Body of pancreas (tissue), 4 donors: ENCODE measurements at regions not wholly inside any gene's neighbourhood (a gene's known extent, or its start where the extent isn't known, plus 50 kb on each side); places are given as distances from the start of the nearest gene placed in this dataset.

Experiments used
- POLR2A ChIP-seq, 3 donors: fragments of 450-650 bp; IDR thresholded peaks; one replicate each; pipeline ENCODE4 v1.6.1; 2016; ENCODE audit warnings: antibody characterized with exemption in 3 of 3, mild to moderate bottlenecking in 2 of 3
- TF ChIP-seq, protein P1 (sequence below), 7 experiments: fragments of 450-650 bp in 4 of 7; fragments of 200-600 bp in 3 of 7; sonication (generic) in 3 of 7; IDR thresholded peaks; one replicate each; pipeline ENCODE4 v1.5.1; 2016 to 2019; ENCODE audit warnings: antibody characterized with exemption in 7 of 7

DNA sequence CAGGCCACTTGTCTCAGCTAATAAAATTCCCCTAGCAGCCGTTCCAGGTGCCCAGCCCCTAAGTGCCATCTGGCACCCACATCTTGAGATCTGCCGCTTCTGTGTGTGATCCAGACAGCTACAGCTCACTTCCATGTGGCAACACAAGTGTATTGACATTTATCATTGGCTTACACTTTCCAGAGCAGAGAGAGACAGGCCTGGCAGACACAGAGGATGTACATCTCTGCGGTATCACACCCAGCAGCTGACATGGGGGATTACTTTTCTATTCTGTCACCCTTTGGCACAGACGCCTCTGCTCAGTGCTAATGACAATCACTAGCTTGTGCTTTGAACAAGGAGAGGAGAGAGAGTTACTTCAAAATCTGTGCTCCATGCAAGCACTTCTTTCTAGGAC lies 195.9 kb downstream of the KDR start:
- TF ChIP-seq POLR2A (IDR thresholded peaks at IDR 0.05), result no peak
- TF ChIP-seq, protein P1, sequence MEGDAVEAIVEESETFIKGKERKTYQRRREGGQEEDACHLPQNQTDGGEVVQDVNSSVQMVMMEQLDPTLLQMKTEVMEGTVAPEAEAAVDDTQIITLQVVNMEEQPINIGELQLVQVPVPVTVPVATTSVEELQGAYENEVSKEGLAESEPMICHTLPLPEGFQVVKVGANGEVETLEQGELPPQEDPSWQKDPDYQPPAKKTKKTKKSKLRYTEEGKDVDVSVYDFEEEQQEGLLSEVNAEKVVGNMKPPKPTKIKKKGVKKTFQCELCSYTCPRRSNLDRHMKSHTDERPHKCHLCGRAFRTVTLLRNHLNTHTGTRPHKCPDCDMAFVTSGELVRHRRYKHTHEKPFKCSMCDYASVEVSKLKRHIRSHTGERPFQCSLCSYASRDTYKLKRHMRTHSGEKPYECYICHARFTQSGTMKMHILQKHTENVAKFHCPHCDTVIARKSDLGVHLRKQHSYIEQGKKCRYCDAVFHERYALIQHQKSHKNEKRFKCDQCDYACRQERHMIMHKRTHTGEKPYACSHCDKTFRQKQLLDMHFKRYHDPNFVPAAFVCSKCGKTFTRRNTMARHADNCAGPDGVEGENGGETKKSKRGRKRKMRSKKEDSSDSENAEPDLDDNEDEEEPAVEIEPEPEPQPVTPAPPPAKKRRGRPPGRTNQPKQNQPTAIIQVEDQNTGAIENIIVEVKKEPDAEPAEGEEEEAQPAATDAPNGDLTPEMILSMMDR (IDR thresholded peaks at IDR 0.05), result no peak
